PC-3 (cell line): ENCODE measurements at regions not wholly inside any gene's neighbourhood (a gene's known extent, or its start where the extent isn't known, plus 50 kb on each side); places are given as distances from the start of the nearest gene placed in this dataset.
"Not testable (repeated sequence)": the region's sequence is repeated elsewhere in the genome, so short reads cannot be mapped to it uniquely, and the experiment has no call there.

Experiments
- CTCF ChIP-seq: fragments of 300-600 bp; sonication (generic); conservative IDR thresholded peaks from 2 replicates; pipeline ENCODE4 v1.5.1; 2017; ENCODE audit warnings: antibody characterized with exemption, low read depth, mild to moderate bottlenecking, low read length
- EZH2phosphoT487 ChIP-seq: fragments of 300-600 bp; sonication (generic); IDR thresholded peaks from 2 replicates; pipeline ENCODE4 v1.6.1; 2018; ENCODE audit warnings: mild to moderate bottlenecking, antibody characterized with exemption, low read length, borderline replicate concordance

- TF ChIP-seq EZH2phosphoT487, CTCF: not testable (repeated sequence)
Measured at GRCh38 chr21:9688945-9689344, 832.4 kb upstream of the TPTE start.
